ENCODE measurements at regions not wholly inside any gene's neighbourhood (a gene's known extent, or its start where the extent isn't known, plus 50 kb on each side); places are given as distances from the start of the nearest gene placed in this dataset.

GRCh38 chr12:127722611-127723010, 544.4 kb upstream of the TMEM132C start:
- Histone ChIP-seq H3K27me3 (ENCODE audit: control insufficient read depth in 3 of 3, insufficient read depth in 3 of 3, low read depth in 1 of 3, low read length in 3 of 3) (no peaks in the 10 kb centered on the region), H2AK5ac (ENCODE audit: low read depth, low read length) (no peak overlapping the region), H2BK15ac (ENCODE audit: low read length) (no peak overlapping the region), H3K9ac (ENCODE audit: low read depth, low read length, poor library complexity) (no peak overlapping the region), H3K18ac (ENCODE audit: low read length) (no peak overlapping the region), H3K79me1 (ENCODE audit: low read depth, low read length) (no peaks in the 10 kb centered on the region), H4K91ac (ENCODE audit: low read depth, low read length, poor library complexity) (no peak overlapping the region), H2BK120ac (ENCODE audit: low read depth, low read length) (no peak overlapping the region), H3K23ac (ENCODE audit: low read depth, low read length, poor library complexity) (no peak overlapping the region), H4K8ac (ENCODE audit: low read depth, low read length) (no peak overlapping the region), H2BK12ac (ENCODE audit: low read length) (no peak overlapping the region), H3K9me3 (replicated peaks in 1 of 2; ENCODE audit: control insufficient read depth in 2 of 2, insufficient read depth in 1 of 2, low read depth in 1 of 2, low read length in 2 of 2) (no peaks in the 10 kb centered on the region), H3K4me2 (ENCODE audit: insufficient read depth, low read length, poor library complexity, severe bottlenecking) (no peak overlapping the region), H3K14ac (ENCODE audit: low read length) (no peak overlapping the region), H3K36me3 (replicated peaks in 1 of 2; ENCODE audit: control insufficient read depth in 2 of 2, insufficient read depth in 2 of 2, low read length in 2 of 2) (no peaks in the 10 kb centered on the region), H3K4me3 (ENCODE audit: low read length in 2 of 2) (no peak overlapping the region), H2BK5ac (ENCODE audit: low read length) (no peak overlapping the region), H3K4ac (ENCODE audit: low read length) (no peak overlapping the region), H3K4me1 (ENCODE audit: control insufficient read depth in 2 of 2, insufficient read depth in 1 of 2, low read depth in 1 of 2, low read length in 2 of 2) (no peaks in the 10 kb centered on the region), H2AFZ (ENCODE audit: low read length) (no peak overlapping the region), H3K27ac (replicated peaks; ENCODE audit: low read length) (no peak overlapping the region)
- no peak for DNase-seq (ENCODE audit: low spot score)
- WGBS, 2 donors (ENCODE audit: extremely low coverage in 2 of 2, insufficient read length in 2 of 2, insufficient replicate concordance in 1 of 2) = no CpG with 5 or more reads among the region's 5 CpGs

GRCh38 chr12:127723251-127723650, 543.7 kb upstream of the TMEM132C start:
- no peak overlapping the region for H3K4me2 ChIP-seq (ENCODE audit: insufficient read depth, low read length, poor library complexity, severe bottlenecking)
- no peak overlapping the region for H2BK120ac ChIP-seq (ENCODE audit: low read depth, low read length)
- DNase-seq (ENCODE audit: low spot score) = no peak
- H3K27ac ChIP-seq (replicated peaks; ENCODE audit: low read length) = no peak overlapping the region
- no peak overlapping the region for H4K8ac ChIP-seq (ENCODE audit: low read depth, low read length)
- no peaks in the 10 kb centered on the region for H3K4me1 ChIP-seq (ENCODE audit: control insufficient read depth in 2 of 2, insufficient read depth in 1 of 2, low read depth in 1 of 2, low read length in 2 of 2)
- no peaks in the 10 kb centered on the region for H3K79me1 ChIP-seq (ENCODE audit: low read depth, low read length)
- H3K9me3 ChIP-seq (replicated peaks in 1 of 2; ENCODE audit: control insufficient read depth in 2 of 2, insufficient read depth in 1 of 2, low read depth in 1 of 2, low read length in 2 of 2) = no peaks in the 10 kb centered on the region
- no peak overlapping the region for H2AFZ ChIP-seq (ENCODE audit: low read length)
- H3K14ac ChIP-seq (ENCODE audit: low read length) = no peak overlapping the region
- H3K9ac ChIP-seq (ENCODE audit: low read depth, low read length, poor library complexity) = no peak overlapping the region
- no CpG with 5 or more reads among the region's 4 CpGs for WGBS, 2 donors (ENCODE audit: extremely low coverage in 2 of 2, insufficient read length in 2 of 2, insufficient replicate concordance in 1 of 2)
- no peak overlapping the region for H2BK12ac ChIP-seq (ENCODE audit: low read length)
- no peak overlapping the region for H3K4me3 ChIP-seq (ENCODE audit: low read length in 2 of 2)
- no peak overlapping the region for H2BK15ac ChIP-seq (ENCODE audit: low read length)
- no peak overlapping the region for H2AK5ac ChIP-seq (ENCODE audit: low read depth, low read length)
- no peak overlapping the region for H3K18ac ChIP-seq (ENCODE audit: low read length)
- no peak overlapping the region for H4K91ac ChIP-seq (ENCODE audit: low read depth, low read length, poor library complexity)
- no peak overlapping the region for H2BK5ac ChIP-seq (ENCODE audit: low read length)
- no peaks in the 10 kb centered on the region for H3K27me3 ChIP-seq (ENCODE audit: control insufficient read depth in 3 of 3, insufficient read depth in 3 of 3, low read depth in 1 of 3, low read length in 3 of 3)
- no peaks in the 10 kb centered on the region for H3K36me3 ChIP-seq (replicated peaks in 1 of 2; ENCODE audit: control insufficient read depth in 2 of 2, insufficient read depth in 2 of 2, low read length in 2 of 2)
- H3K4ac ChIP-seq (ENCODE audit: low read length) = no peak overlapping the region
- no peak overlapping the region for H3K23ac ChIP-seq (ENCODE audit: low read depth, low read length, poor library complexity)

- no peak overlapping the region for H3K27ac ChIP-seq (replicated peaks; ENCODE audit: low read length)
- H4K8ac ChIP-seq (ENCODE audit: low read depth, low read length) = no peak overlapping the region
- H3K4me1 ChIP-seq (ENCODE audit: control insufficient read depth in 2 of 2, insufficient read depth in 1 of 2, low read depth in 1 of 2, low read length in 2 of 2) = no peaks in the 10 kb centered on the region
- H3K18ac ChIP-seq (ENCODE audit: low read length) = no peak overlapping the region
- no peak overlapping the region for H3K4me3 ChIP-seq (ENCODE audit: low read length in 2 of 2)
- H3K23ac ChIP-seq (ENCODE audit: low read depth, low read length, poor library complexity) = no peak overlapping the region
- H2BK120ac ChIP-seq (ENCODE audit: low read depth, low read length) = no peak overlapping the region
- H3K27me3 ChIP-seq (ENCODE audit: control insufficient read depth in 3 of 3, insufficient read depth in 3 of 3, low read depth in 1 of 3, low read length in 3 of 3) = no peaks in the 10 kb centered on the region
- H3K79me1 ChIP-seq (ENCODE audit: low read depth, low read length) = no peaks in the 10 kb centered on the region
- H2BK5ac ChIP-seq (ENCODE audit: low read length) = no peak overlapping the region
- H3K36me3 ChIP-seq (replicated peaks in 1 of 2; ENCODE audit: control insufficient read depth in 2 of 2, insufficient read depth in 2 of 2, low read length in 2 of 2) = no peaks in the 10 kb centered on the region
- H3K4me2 ChIP-seq (ENCODE audit: insufficient read depth, low read length, poor library complexity, severe bottlenecking) = no peak overlapping the region
- H3K4ac ChIP-seq (ENCODE audit: low read length) = no peak overlapping the region
- no peaks in the 10 kb centered on the region for H3K9me3 ChIP-seq (replicated peaks in 1 of 2; ENCODE audit: control insufficient read depth in 2 of 2, insufficient read depth in 1 of 2, low read depth in 1 of 2, low read length in 2 of 2)
- no peak overlapping the region for H3K14ac ChIP-seq (ENCODE audit: low read length)
- no CpG with 5 or more reads among the region's 9 CpGs for WGBS, 2 donors (ENCODE audit: extremely low coverage in 2 of 2, insufficient read length in 2 of 2, insufficient replicate concordance in 1 of 2)
- no peak overlapping the region for H2AK5ac ChIP-seq (ENCODE audit: low read depth, low read length)
- H2BK15ac ChIP-seq (ENCODE audit: low read length) = no peak overlapping the region
- H2AFZ ChIP-seq (ENCODE audit: low read length) = no peak overlapping the region
- no peak for DNase-seq (ENCODE audit: low spot score)
- H3K9ac ChIP-seq (ENCODE audit: low read depth, low read length, poor library complexity) = no peak overlapping the region
- H4K91ac ChIP-seq (ENCODE audit: low read depth, low read length, poor library complexity) = no peak overlapping the region
- no peak overlapping the region for H2BK12ac ChIP-seq (ENCODE audit: low read length)
Observed at GRCh38 chr12:127726671-127727315, 540.2 kb upstream of the TMEM132C start.

DNA sequence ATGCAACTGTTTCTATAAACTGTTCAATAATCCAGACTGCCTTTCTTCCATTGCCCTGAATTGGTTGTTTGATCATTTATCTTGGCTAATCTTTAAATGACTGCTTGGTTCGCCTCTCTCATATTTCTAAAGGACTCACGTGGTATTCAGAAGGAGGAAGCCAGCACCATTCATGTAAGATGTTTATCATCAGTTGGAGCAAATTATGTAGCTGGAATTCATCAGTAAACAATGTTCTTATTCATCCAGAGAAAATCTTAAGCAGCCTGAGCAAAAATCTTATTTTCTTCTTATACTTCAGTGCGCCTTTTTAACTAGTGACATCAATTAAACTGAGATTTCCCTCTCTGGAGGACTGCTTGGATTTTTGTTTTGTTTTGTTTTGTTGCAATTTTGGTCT, 538.7 kb upstream of the TMEM132C start:
- no peak overlapping the region for H3K23ac ChIP-seq (ENCODE audit: low read depth, low read length, poor library complexity)
- no peak overlapping the region for H3K4me2 ChIP-seq (ENCODE audit: insufficient read depth, low read length, poor library complexity, severe bottlenecking)
- no peak overlapping the region for H3K18ac ChIP-seq (ENCODE audit: low read length)
- no peak overlapping the region for H4K8ac ChIP-seq (ENCODE audit: low read depth, low read length)
- no peak overlapping the region for H3K9ac ChIP-seq (ENCODE audit: low read depth, low read length, poor library complexity)
- H2BK5ac ChIP-seq (ENCODE audit: low read length) = no peak overlapping the region
- no peak overlapping the region for H2BK120ac ChIP-seq (ENCODE audit: low read depth, low read length)
- no peak for DNase-seq (ENCODE audit: low spot score)
- no peak overlapping the region for H2AK5ac ChIP-seq (ENCODE audit: low read depth, low read length)
- no peak overlapping the region for H2AFZ ChIP-seq (ENCODE audit: low read length)
- no peak overlapping the region for H3K27ac ChIP-seq (replicated peaks; ENCODE audit: low read length)
- no CpG with 5 or more reads among the region's 3 CpGs for WGBS, 2 donors (ENCODE audit: extremely low coverage in 2 of 2, insufficient read length in 2 of 2, insufficient replicate concordance in 1 of 2)
- no peak overlapping the region for H3K4ac ChIP-seq (ENCODE audit: low read length)
- no peaks in the 10 kb centered on the region for H3K9me3 ChIP-seq (replicated peaks in 1 of 2; ENCODE audit: control insufficient read depth in 2 of 2, insufficient read depth in 1 of 2, low read depth in 1 of 2, low read length in 2 of 2)
- no peak overlapping the region for H4K91ac ChIP-seq (ENCODE audit: low read depth, low read length, poor library complexity)
- no peak overlapping the region for H3K14ac ChIP-seq (ENCODE audit: low read length)
- H3K27me3 ChIP-seq (ENCODE audit: control insufficient read depth in 3 of 3, insufficient read depth in 3 of 3, low read depth in 1 of 3, low read length in 3 of 3) = no peaks in the 10 kb centered on the region
- no peaks in the 10 kb centered on the region for H3K36me3 ChIP-seq (replicated peaks in 1 of 2; ENCODE audit: control insufficient read depth in 2 of 2, insufficient read depth in 2 of 2, low read length in 2 of 2)
- no peak overlapping the region for H3K4me3 ChIP-seq (ENCODE audit: low read length in 2 of 2)
- H2BK15ac ChIP-seq (ENCODE audit: low read length) = no peak overlapping the region
- H3K79me1 ChIP-seq (ENCODE audit: low read depth, low read length) = no peaks in the 10 kb centered on the region
- no peaks in the 10 kb centered on the region for H3K4me1 ChIP-seq (ENCODE audit: control insufficient read depth in 2 of 2, insufficient read depth in 1 of 2, low read depth in 1 of 2, low read length in 2 of 2)
- no peak overlapping the region for H2BK12ac ChIP-seq (ENCODE audit: low read length)
